Gastroesophageal sphincter (tissue), 4 donors: ENCODE measurements at regions not wholly inside any gene's neighbourhood (a gene's known extent, or its start where the extent isn't known, plus 50 kb on each side); places are given as distances from the start of the nearest gene placed in this dataset.

Source experiments
- ATAC-seq: fragments of 150-250 bp; one replicate; pipeline ENCODE4 v1.9.1; 2016; ENCODE audit warnings: mild to moderate bottlenecking, moderate library complexity
- H3K27ac ChIP-seq, 4 donors: fragments of 200-600 bp; sonication (generic) in 3 of 4; 1 replicate in 3 of 4; 2 replicates in 1 of 4; pipeline ENCODE4 v1.5.1; 2016 to 2019
- H3K27me3 ChIP-seq: fragments of 200-600 bp; sonication (generic); one replicate; pipeline ENCODE4 v1.5.1; 2019
- H3K36me3 ChIP-seq, 2 donors: fragments of 200-600 bp; sonication (generic); one replicate each; pipeline ENCODE4 v1.5.1; 2019; ENCODE audit warnings: control low read depth in 1 of 2
- H3K4me1 ChIP-seq, 3 donors: fragments of 200-600 bp; sonication (generic); 1 replicate in 2 of 3; 2 replicates in 1 of 3; pipeline ENCODE4 v1.5.1; 2016 to 2019; ENCODE audit warnings: control low read depth in 2 of 3
- H3K4me3 ChIP-seq, 2 donors: fragments of 200-600 bp; sonication (generic); one replicate each; pipeline ENCODE4 v1.5.1; 2019; ENCODE audit warnings: mild to moderate bottlenecking in 1 of 2, moderate library complexity in 1 of 2
- H3K9me3 ChIP-seq, 3 donors: fragments of 200-600 bp; sonication (generic); one replicate each; pipeline ENCODE4 v1.5.1; 2017 to 2019; ENCODE audit warnings: control low read depth in 2 of 3
- CTCF ChIP-seq, 4 experiments: fragments of 200-600 bp in 2 of 4; fragments of 450-650 bp in 2 of 4; sonication (generic) in 1 of 4; IDR thresholded peaks; one replicate each; pipeline ENCODE4 v1.5.1; 2017 to 2019; ENCODE audit warnings: antibody characterized with exemption in 4 of 4, mild to moderate bottlenecking in 2 of 4, moderate library complexity in 2 of 4
- EP300 ChIP-seq: sonication (generic); formaldehyde crosslinking; IDR thresholded peaks from one replicate; pipeline ENCODE4 v1.6.1; 2017; ENCODE audit warnings: antibody characterized with exemption, mild to moderate bottlenecking
- POLR2A ChIP-seq, 2 donors: fragments of 450-650 bp; IDR thresholded peaks; one replicate each; pipeline ENCODE4 v1.6.1; 2017; ENCODE audit warnings: antibody characterized with exemption in 2 of 2, mild to moderate bottlenecking in 2 of 2, moderate library complexity in 1 of 2
- POLR2AphosphoS5 ChIP-seq: sonication (generic); formaldehyde crosslinking; IDR thresholded peaks from one replicate; pipeline ENCODE4 v1.6.1; 2017; ENCODE audit warnings: antibody characterized with exemption
- WGBS, 2 donors: methylation state at CpG; one replicate each; pipeline ENCODE4 v1.1.5; 2018; ENCODE audit warnings: low coverage in 1 of 2; 5-methylcytosine and 5-hydroxymethylcytosine counted together

DNA sequence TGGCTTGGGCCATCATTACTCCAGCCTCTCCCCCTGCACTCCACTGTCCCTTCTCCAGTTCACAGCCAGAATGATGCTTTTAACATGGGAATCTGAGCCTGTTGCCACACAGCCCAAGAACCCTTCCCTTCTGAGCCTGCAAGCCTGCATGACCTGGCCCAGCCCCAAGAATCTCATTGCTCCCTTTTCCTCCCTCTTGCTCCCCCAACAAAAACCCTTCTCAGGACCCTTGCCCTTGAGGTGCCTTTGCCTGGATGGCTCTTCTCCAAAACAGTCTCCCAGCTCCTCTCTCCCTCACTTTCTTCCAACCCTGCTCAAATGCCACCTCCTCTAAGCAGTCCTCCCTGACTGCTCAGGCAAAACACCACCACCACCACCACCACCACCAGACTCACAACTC is 157.2 kb downstream of the ANKRD60 start:
- no peaks in the 10 kb centered on the region for H3K36me3 ChIP-seq
- peaks cover 27% of the 10 kb centered on the region for H3K27me3 ChIP-seq
- H3K4me1 ChIP-seq, result peaks cover 0 to 10% (median 4%) of the 10 kb centered on the region in 3 donors
- H3K27ac ChIP-seq, result no peak overlapping the region
- no peak for ATAC-seq
- H3K9me3 ChIP-seq, result no peaks in the 10 kb centered on the region
- no peak overlapping the region for H3K4me3 ChIP-seq
- no peak for TF ChIP-seq POLR2AphosphoS5
- no peak for TF ChIP-seq POLR2A (IDR thresholded peaks at IDR 0.05)
- TF ChIP-seq CTCF (IDR thresholded peaks at IDR 0.05), result no peak
- no peak for TF ChIP-seq EP300

DNA sequence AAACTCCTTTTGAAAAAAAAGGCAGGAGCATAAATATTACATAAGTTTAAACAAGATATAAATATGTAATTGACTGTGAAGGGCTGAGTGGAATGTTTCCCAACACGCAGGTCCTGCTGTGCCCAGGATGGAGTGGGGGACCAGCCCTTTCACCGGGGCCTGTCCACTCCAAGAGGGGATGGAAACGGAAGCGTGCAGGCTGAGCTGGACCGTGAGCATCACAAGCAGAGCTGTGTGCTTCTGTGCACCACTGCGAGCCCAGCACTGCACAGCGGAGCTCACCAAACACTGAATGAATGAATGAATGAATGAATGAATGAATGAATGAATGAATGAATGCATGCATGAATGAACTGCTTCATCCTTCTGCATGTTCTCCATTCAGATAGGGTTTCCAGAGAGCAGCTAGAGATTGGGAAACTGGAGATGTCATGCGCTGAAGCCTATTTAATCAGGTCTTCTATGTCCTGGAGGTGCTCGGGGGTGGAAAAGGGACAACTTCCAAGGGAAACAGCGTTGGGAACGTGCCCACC is 157.7 kb downstream of the ANKRD60 start:
- no peak overlapping the region for H3K4me3 ChIP-seq
- H3K27ac ChIP-seq, result no peak overlapping the region
- no peak for TF ChIP-seq EP300
- no peak for TF ChIP-seq POLR2AphosphoS5
- no peak for TF ChIP-seq CTCF (IDR thresholded peaks at IDR 0.05)
- no peak for TF ChIP-seq POLR2A (IDR thresholded peaks at IDR 0.05)
- no peaks in the 10 kb centered on the region for H3K36me3 ChIP-seq
- no peak for ATAC-seq
- 76 to 77% methylated on average over 5 to 8 of the region's 11 CpGs for WGBS, 2 donors
- H3K9me3 ChIP-seq, result no peaks in the 10 kb centered on the region
- peaks cover 0 to 10% (median 4%) of the 10 kb centered on the region in 3 donors for H3K4me1 ChIP-seq
- H3K27me3 ChIP-seq, result peaks cover 27% of the 10 kb centered on the region

- H3K36me3 ChIP-seq, result no peaks in the 10 kb centered on the region
- no peaks in the 10 kb centered on the region for H3K9me3 ChIP-seq
- H3K27ac ChIP-seq, result no peak overlapping the region
- H3K4me3 ChIP-seq, result no peak overlapping the region
- 60 to 84% methylated on average over 1 to 14 of the region's 16 CpGs for WGBS, 2 donors
- peaks cover 0 to 10% (median 4%) of the 10 kb centered on the region in 3 donors for H3K4me1 ChIP-seq
- H3K27me3 ChIP-seq, result peaks cover 26% of the 10 kb centered on the region
- TF ChIP-seq CTCF (IDR thresholded peaks at IDR 0.05) (no peak), EP300 (no peak), POLR2A (IDR thresholded peaks at IDR 0.05) (no peak), POLR2AphosphoS5 (no peak)
- no peak for ATAC-seq
Measured at GRCh38 chr20:58069796-58070663, 158.4 kb downstream of the ANKRD60 start.

DNA sequence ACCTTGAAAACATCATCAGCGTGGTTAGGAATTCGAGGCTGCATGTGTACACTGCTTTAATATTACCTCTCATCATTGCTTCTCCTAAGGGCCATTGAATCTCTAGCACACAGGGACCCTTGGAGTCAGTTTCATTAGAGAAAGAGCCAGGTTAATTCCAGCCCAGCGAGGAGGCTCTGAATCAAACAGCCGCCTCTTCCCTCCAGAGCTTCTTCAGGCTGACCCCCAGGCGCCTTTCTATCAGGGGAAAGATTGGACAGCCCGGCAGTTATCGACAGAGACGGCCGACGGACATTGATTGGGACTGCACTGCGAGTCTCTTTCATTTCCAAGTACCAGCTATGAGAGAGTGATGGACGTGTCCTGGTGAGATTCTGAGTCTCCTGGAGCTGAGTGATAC is 159.2 kb downstream of the ANKRD60 start:
- no peak for ATAC-seq
- H3K9me3 ChIP-seq, result no peaks in the 10 kb centered on the region
- 77 to 96% methylated on average over 5 to 9 of the region's 12 CpGs for WGBS, 2 donors

More for the DNA sequence above, 159.2 kb downstream of the ANKRD60 start:
- H3K36me3 ChIP-seq, result no peaks in the 10 kb centered on the region
- H3K27ac ChIP-seq, result no peak overlapping the region
- peaks cover 0 to 2% (median under 1%) of the 10 kb centered on the region in 3 donors for H3K4me1 ChIP-seq
- no peak overlapping the region for H3K4me3 ChIP-seq
- TF ChIP-seq POLR2A (IDR thresholded peaks at IDR 0.05) (no peak), POLR2AphosphoS5 (no peak), CTCF (IDR thresholded peaks at IDR 0.05) (no peak), EP300 (no peak)
- H3K27me3 ChIP-seq, result peaks cover 18% of the 10 kb centered on the region
